Suprapubic skin (tissue), 4 donors: ENCODE measurements at regions not wholly inside any gene's neighbourhood (a gene's known extent, or its start where the extent isn't known, plus 50 kb on each side); places are given as distances from the start of the nearest gene placed in this dataset.

Experiments used
- CTCF ChIP-seq, 2 donors: fragments of 200-600 bp in 1 of 2; fragments of 450-650 bp in 1 of 2; sonication (generic) in 1 of 2; IDR thresholded peaks; one replicate each; pipeline ENCODE4 v1.5.1; 2016 to 2019; ENCODE audit warnings: antibody characterized with exemption in 2 of 2, mild to moderate bottlenecking in 1 of 2, moderate library complexity in 1 of 2
- EP300 ChIP-seq: sonication (generic); formaldehyde crosslinking; IDR thresholded peaks from one replicate; pipeline ENCODE4 v1.6.1; 2017; ENCODE audit warnings: antibody characterized with exemption
- POLR2A ChIP-seq, 2 donors: fragments of 450-650 bp; IDR thresholded peaks; one replicate each; pipeline ENCODE4 v1.6.1; 2017; ENCODE audit warnings: antibody characterized with exemption in 2 of 2, mild to moderate bottlenecking in 2 of 2, moderate library complexity in 2 of 2
- POLR2AphosphoS5 ChIP-seq, 3 donors: sonication (generic); formaldehyde crosslinking; IDR thresholded peaks; one replicate each; pipeline ENCODE4 v1.6.1; 2017; ENCODE audit warnings: antibody characterized with exemption in 3 of 3

GRCh38 chr18:49728542-49728941, 84.8 kb downstream of the ACAA2 start:
- TF ChIP-seq CTCF (IDR thresholded peaks at IDR 0.05): no peak
- TF ChIP-seq POLR2AphosphoS5 (IDR thresholded peaks at IDR 0.05): no peak
- TF ChIP-seq POLR2A (IDR thresholded peaks at IDR 0.05): no peak
- no peak for TF ChIP-seq EP300
